Naive thymus-derived CD4-positive, alpha-beta T cell (primary cell): ENCODE measurements at regions not wholly inside any gene's neighbourhood (a gene's known extent, or its start where the extent isn't known, plus 50 kb on each side); places are given as distances from the start of the nearest gene placed in this dataset.

ENCODE experiments used
- ATAC-seq: fragments of 150-1000 bp; cut with Tn5 transposase; 2 replicates; pipeline ENCODE4 v1.10.0; 2021; ENCODE audit warnings: mild to moderate bottlenecking, moderate library complexity
- CTCF ChIA-PET: fragments of 350-600 bp; sonication (Branson Sonifier 250); formaldehyde crosslinking; loops from one replicate; lab custom pipeline; 2021; ENCODE audit warnings: antibody characterized with exemption; lab: Charles Lee
- POLR2A ChIA-PET: fragments of 350-600 bp; sonication (Branson Sonifier 250); formaldehyde crosslinking; loops from one replicate; lab custom pipeline; 2021; ENCODE audit warnings: antibody characterized with exemption, inconsistent platforms; lab: Charles Lee
- DNase-seq, 9 donors: peaks; one replicate each; pipeline versions ENCODE4 v3.0.0 to v3.0.0-alpha.2; 2020 to 2022; ENCODE audit warnings: mixed read lengths in 1 of 9
- H3K27ac ChIP-seq: one replicate; pipeline ENCODE4 v1.7.0; 2013; ENCODE audit warnings: mild to moderate bottlenecking, low read depth, low read length, moderate library complexity
- H3K27me3 ChIP-seq, 2 donors: one replicate each; pipeline ENCODE4 v1.7.0; 2013; ENCODE audit warnings: low read length in 2 of 2, mild to moderate bottlenecking in 2 of 2, moderate library complexity in 2 of 2; ENCODE audit not compliant: control insufficient read depth in 2 of 2, insufficient read depth in 2 of 2
- H3K36me3 ChIP-seq, 3 experiments: 1 replicate in 2 of 3; 2 replicates in 1 of 3; pipeline ENCODE4 v1.7.0; 2013; ENCODE audit warnings: low read length in 3 of 3, mild to moderate bottlenecking in 3 of 3, moderate library complexity in 1 of 3; ENCODE audit not compliant: insufficient read depth in 3 of 3, control insufficient read depth in 2 of 3
- H3K4me1 ChIP-seq, 2 donors: one replicate each; pipeline ENCODE4 v1.7.0; 2013; ENCODE audit warnings: low read length in 2 of 2, mild to moderate bottlenecking in 2 of 2, moderate library complexity in 1 of 2; ENCODE audit not compliant: control insufficient read depth in 2 of 2, insufficient read depth in 2 of 2
- H3K4me3 ChIP-seq: 2 replicates; pipeline ENCODE4 v1.7.0; 2013; ENCODE audit warnings: mild to moderate bottlenecking, low read length
- H3K9me3 ChIP-seq, 3 experiments: 1 replicate in 2 of 3; 2 replicates in 1 of 3; pipeline ENCODE4 v1.7.0; 2013; ENCODE audit warnings: low read length in 3 of 3; ENCODE audit not compliant: control insufficient read depth in 2 of 3
- H3K27ac Mint-ChIP-seq, 9 donors: one replicate each; pipeline ENCODE4 v1.8.0; 2020 to 2022; ENCODE audit warnings: mixed read lengths in 9 of 9, mild to moderate bottlenecking in 8 of 9, moderate library complexity in 5 of 9, inconsistent platforms in 2 of 9
- H3K27me3 Mint-ChIP-seq, 5 donors: one replicate each; pipeline ENCODE4 v1.8.0; 2021 to 2022; ENCODE audit warnings: mixed read lengths in 5 of 5, mild to moderate bottlenecking in 1 of 5
- H3K36me3 Mint-ChIP-seq, 5 donors: one replicate each; pipeline ENCODE4 v1.8.0; 2020 to 2022; ENCODE audit warnings: mixed read lengths in 5 of 5, mild to moderate bottlenecking in 3 of 5, inconsistent platforms in 1 of 5
- H3K4me1 Mint-ChIP-seq, 7 donors: one replicate each; pipeline ENCODE4 v1.8.0; 2020 to 2022; ENCODE audit warnings: mixed read lengths in 7 of 7, mild to moderate bottlenecking in 3 of 7, inconsistent platforms in 1 of 7
- H3K4me3 Mint-ChIP-seq, 10 donors: one replicate each; pipeline ENCODE4 v1.8.0; 2020 to 2022; ENCODE audit warnings: mild to moderate bottlenecking in 10 of 10, mixed read lengths in 10 of 10, moderate library complexity in 6 of 10, inconsistent platforms in 2 of 10
- H3K9me3 Mint-ChIP-seq, 11 donors: one replicate each; pipeline ENCODE4 v1.8.0; 2020 to 2022; ENCODE audit warnings: mixed read lengths in 11 of 11, mild to moderate bottlenecking in 4 of 11, inconsistent platforms in 1 of 11, moderate library complexity in 1 of 11
- intact Hi-C, 2 donors: fragments of 100-400 bp; cut with micrococcal nuclease; formaldehyde crosslinking; loops; one replicate each; pipeline ENCODE4 v1.15.1; 2023

GRCh38 chr13:76094645-76095044 is 458.5 kb downstream of the LMO7 start:
- ChIA-PET POLR2A (no interaction called here), CTCF (no interaction called here)
- no peak overlapping the region for H3K27ac ChIP-seq
- no peak overlapping the region for H3K4me3 ChIP-seq
- peaks cover 0 to 15% (median 0%) of the 10 kb centered on the region in 11 donors for H3K9me3 Mint-ChIP-seq
- no peaks in the 10 kb centered on the region for H3K9me3 ChIP-seq
- no peak overlapping the region for H3K27ac Mint-ChIP-seq
- no peaks in the 10 kb centered on the region for H3K4me1 ChIP-seq
- H3K36me3 ChIP-seq = no peaks in the 10 kb centered on the region
- no peaks in the 10 kb centered on the region for H3K4me1 Mint-ChIP-seq
- H3K36me3 Mint-ChIP-seq = no peaks in the 10 kb centered on the region
- DNase-seq (no peak), ATAC-seq (no peak)
- intact Hi-C loops = no loop called here
- H3K4me3 Mint-ChIP-seq = no peak overlapping the region
- H3K27me3 Mint-ChIP-seq = peaks cover 0 to 26% (median 6%) of the 10 kb centered on the region in 5 donors
- H3K27me3 ChIP-seq = no peaks in the 10 kb centered on the region

- H3K27me3 ChIP-seq = no peaks in the 10 kb centered on the region
- POLR2A ChIA-PET = no interaction called here
- intact Hi-C loops = no loop called here
- no peak overlapping the region for H3K4me3 Mint-ChIP-seq
- H3K27ac Mint-ChIP-seq = no peak overlapping the region
- no peak for ATAC-seq
- CTCF ChIA-PET = no interaction called here
- H3K4me1 ChIP-seq = no peaks in the 10 kb centered on the region
- H3K36me3 ChIP-seq = no peaks in the 10 kb centered on the region
- H3K9me3 Mint-ChIP-seq = peaks cover 0 to 29% (median 9%) of the 10 kb centered on the region in 11 donors
- no peaks in the 10 kb centered on the region for H3K4me1 Mint-ChIP-seq
- H3K4me3 ChIP-seq = no peak overlapping the region
- peaks cover 0 to 9% (median 0%) of the 10 kb centered on the region in 3 experiments for H3K9me3 ChIP-seq
- no peak for DNase-seq
- H3K27ac ChIP-seq = no peak overlapping the region
- H3K27me3 Mint-ChIP-seq = peaks cover 0 to 12% (median 6%) of the 10 kb centered on the region in 5 donors
- H3K36me3 Mint-ChIP-seq = peaks cover 0 to 4% (median 0%) of the 10 kb centered on the region in 5 donors
Observed at GRCh38 chr13:76091076-76091475, 454.9 kb downstream of the LMO7 start.

GRCh38 chr13:76086729-76087128 is 450.6 kb downstream of the LMO7 start:
- ATAC-seq = no peak
- Mint-ChIP-seq H3K36me3 (peaks cover 0 to 4% (median 0%) of the 10 kb centered on the region in 5 donors), H3K27me3 (peaks cover 0 to 6% (median 0%) of the 10 kb centered on the region in 5 donors), H3K4me1 (no peaks in the 10 kb centered on the region), H3K4me3 (no peak overlapping the region), H3K9me3 (peaks cover 0 to 30% (median 12%) of the 10 kb centered on the region in 11 donors), H3K27ac (no peak overlapping the region)
- Histone ChIP-seq H3K4me1 (no peaks in the 10 kb centered on the region), H3K9me3 (peaks cover 0 to 9% (median 0%) of the 10 kb centered on the region in 3 experiments), H3K27ac (no peak overlapping the region), H3K4me3 (no peak overlapping the region), H3K27me3 (no peaks in the 10 kb centered on the region), H3K36me3 (no peaks in the 10 kb centered on the region)
- CTCF ChIA-PET = no interaction called here
- intact Hi-C loops = no loop called here
- no peak for DNase-seq
- POLR2A ChIA-PET = no interaction called here

DNA sequence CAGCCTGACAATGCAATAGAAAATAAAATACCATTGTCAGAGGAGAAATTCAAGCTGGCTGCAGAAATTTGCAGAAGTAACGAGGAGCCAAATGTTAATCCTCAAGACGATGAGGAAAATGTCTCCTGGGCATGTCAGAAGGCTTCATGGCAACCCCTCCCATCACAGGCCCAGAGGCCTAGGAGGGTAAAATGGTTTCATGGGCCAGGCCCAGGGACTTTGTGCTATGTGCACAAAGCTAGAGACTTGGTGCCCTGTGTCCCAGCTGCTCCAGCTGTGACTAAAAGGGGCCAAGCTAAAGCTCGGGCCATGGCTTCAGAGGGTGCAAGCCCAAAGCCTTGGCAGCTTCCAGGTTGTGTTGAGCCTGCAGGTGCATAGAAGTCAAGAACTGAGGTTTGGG is 431.7 kb downstream of the LMO7 start:
- ChIA-PET POLR2A (no interaction called here), CTCF (no interaction called here)
- intact Hi-C loops = no loop called here
- Mint-ChIP-seq H3K36me3 (peaks cover 0 to 8% (median 0%) of the 10 kb centered on the region in 5 donors), H3K9me3 (peaks cover 9 to 37% (median 14%) of the 10 kb centered on the region in 11 donors), H3K4me3 (no peak overlapping the region), H3K27me3 (peaks cover 0 to 20% (median 0%) of the 10 kb centered on the region in 5 donors), H3K27ac (no peak overlapping the region), H3K4me1 (no peaks in the 10 kb centered on the region)
- H3K4me1 ChIP-seq = no peaks in the 10 kb centered on the region
- no peak overlapping the region for H3K4me3 ChIP-seq
- peaks cover 0 to 4% of the 10 kb centered on the region in 2 donors for H3K27me3 ChIP-seq
- H3K27ac ChIP-seq = no peak overlapping the region
- no peaks in the 10 kb centered on the region for H3K36me3 ChIP-seq
- ATAC-seq (no peak), DNase-seq (no peak)
- H3K9me3 ChIP-seq = no peaks in the 10 kb centered on the region

DNA sequence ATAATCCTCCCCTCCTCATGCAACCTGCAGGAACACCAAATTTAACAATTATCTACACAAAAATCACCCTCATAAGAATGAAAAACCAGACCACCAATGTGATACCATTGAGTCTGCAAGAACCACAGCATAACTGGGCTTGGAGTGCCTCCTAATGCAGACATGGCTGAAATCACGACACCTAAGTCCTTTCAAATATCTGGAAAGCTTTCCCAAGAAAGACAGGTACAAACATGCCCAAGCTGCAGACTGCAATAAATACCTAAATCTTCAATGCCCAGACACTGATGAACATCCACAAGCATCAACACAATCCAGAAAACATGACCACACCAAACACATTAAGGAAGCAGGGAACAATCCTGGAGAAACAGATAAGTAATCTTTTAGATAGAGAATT is 417.1 kb downstream of the LMO7 start:
- H3K27ac ChIP-seq = no peak overlapping the region
- ATAC-seq (no peak), DNase-seq (no peak)
- H3K4me1 ChIP-seq = no peaks in the 10 kb centered on the region
- H3K27me3 ChIP-seq = no peaks in the 10 kb centered on the region
- Mint-ChIP-seq H3K4me3 (no peak overlapping the region), H3K9me3 (peaks cover 0 to 18% (median 0%) of the 10 kb centered on the region in 11 donors), H3K4me1 (no peaks in the 10 kb centered on the region), H3K27ac (no peak overlapping the region), H3K36me3 (peaks cover 0 to 3% (median 0%) of the 10 kb centered on the region in 5 donors), H3K27me3 (peaks cover 0 to 31% (median 12%) of the 10 kb centered on the region in 5 donors)
- no peak overlapping the region for H3K4me3 ChIP-seq
- ChIA-PET POLR2A (no interaction called here), CTCF (no interaction called here)
- no peaks in the 10 kb centered on the region for H3K9me3 ChIP-seq
- H3K36me3 ChIP-seq = no peaks in the 10 kb centered on the region
- intact Hi-C loops = no loop called here

DNA sequence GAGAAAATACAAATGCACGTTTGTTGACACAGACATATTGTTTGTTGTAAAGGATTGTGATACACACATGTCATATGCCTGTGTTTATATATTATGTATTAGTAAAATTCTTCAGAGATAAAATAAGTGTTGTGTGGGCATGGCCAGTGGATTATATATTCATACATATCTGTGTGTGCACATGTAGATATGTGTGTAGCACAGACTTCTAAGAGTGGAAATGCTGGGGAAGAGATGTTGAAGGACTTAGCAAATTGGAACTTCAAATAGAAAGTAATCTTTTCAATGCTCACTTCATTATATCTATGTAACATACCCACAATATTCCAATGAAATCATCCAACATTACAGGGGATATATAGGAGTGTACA is 413.2 kb downstream of the LMO7 start:
- H3K27me3 Mint-ChIP-seq = peaks cover 0 to 33% (median 6%) of the 10 kb centered on the region in 5 donors
- DNase-seq = no peak
- H3K4me1 Mint-ChIP-seq = no peaks in the 10 kb centered on the region
- no peak for ATAC-seq
- intact Hi-C loops = no loop called here
- no peak overlapping the region for H3K27ac Mint-ChIP-seq
- no peaks in the 10 kb centered on the region for H3K9me3 ChIP-seq
- no peaks in the 10 kb centered on the region for H3K4me1 ChIP-seq
- no peak overlapping the region for H3K4me3 Mint-ChIP-seq
- no peak overlapping the region for H3K27ac ChIP-seq
- H3K9me3 Mint-ChIP-seq = peaks cover 0 to under 1% (median 0%) of the 10 kb centered on the region in 11 donors
- no peaks in the 10 kb centered on the region for H3K36me3 ChIP-seq
- no peaks in the 10 kb centered on the region for H3K36me3 Mint-ChIP-seq
- ChIA-PET POLR2A (no interaction called here), CTCF (no interaction called here)
- no peaks in the 10 kb centered on the region for H3K27me3 ChIP-seq
- no peak overlapping the region for H3K4me3 ChIP-seq

DNA sequence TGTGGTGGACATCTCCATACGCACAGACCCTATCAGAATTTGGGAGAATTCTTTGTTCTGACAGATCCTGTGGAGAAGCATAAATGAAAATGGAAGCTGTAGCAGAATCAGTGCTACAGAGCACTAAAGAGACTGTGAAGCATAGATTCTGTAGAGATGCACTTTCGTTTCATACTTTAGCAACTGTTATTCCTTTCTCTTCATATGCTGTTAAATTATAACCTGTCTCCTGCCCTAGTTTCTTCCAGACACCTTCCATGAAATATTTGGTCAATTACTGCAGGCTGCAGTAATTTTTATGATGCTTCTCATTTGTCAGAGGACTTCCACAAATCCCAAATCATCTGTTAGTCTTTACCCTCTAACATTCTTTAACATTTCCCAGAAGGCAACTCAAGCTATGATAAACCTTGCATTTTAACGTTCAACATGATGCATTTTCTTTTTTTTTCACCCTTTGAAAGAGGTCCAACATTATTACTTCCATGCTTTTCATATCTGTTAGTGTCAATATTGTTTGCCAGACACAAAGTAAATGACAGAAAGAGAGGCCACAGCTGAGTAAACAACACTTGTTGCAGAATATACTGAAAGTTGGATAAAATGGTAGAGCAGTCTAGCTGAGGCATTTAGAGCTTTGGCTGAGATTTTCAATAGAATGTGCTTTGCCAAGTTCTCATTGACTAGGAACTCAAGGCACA is 412.7 kb downstream of the LMO7 start:
- intact Hi-C loops = no loop called here
- peaks cover 0 to 33% (median 5%) of the 10 kb centered on the region in 5 donors for H3K27me3 Mint-ChIP-seq
- Histone ChIP-seq H3K4me1 (no peaks in the 10 kb centered on the region), H3K27me3 (no peaks in the 10 kb centered on the region), H3K9me3 (no peaks in the 10 kb centered on the region), H3K4me3 (no peak overlapping the region), H3K27ac (no peak overlapping the region), H3K36me3 (no peaks in the 10 kb centered on the region)
- no peaks in the 10 kb centered on the region for H3K9me3 Mint-ChIP-seq
- POLR2A ChIA-PET = no interaction called here
- DNase-seq (no peak), ATAC-seq (no peak)
- no peak overlapping the region for H3K4me3 Mint-ChIP-seq
- CTCF ChIA-PET = no interaction called here
- H3K4me1 Mint-ChIP-seq = no peaks in the 10 kb centered on the region
- H3K36me3 Mint-ChIP-seq = no peaks in the 10 kb centered on the region
- H3K27ac Mint-ChIP-seq = no peak overlapping the region
